Activated T-cell treated with anti-CD3 and anti-CD28 coated beads for 24 hours (primary cell): ENCODE measurements at regions not wholly inside any gene's neighbourhood (a gene's known extent, or its start where the extent isn't known, plus 50 kb on each side); places are given as distances from the start of the nearest gene placed in this dataset.
A peak's percentile ranks its signal among the peaks of the same experiment; 100 is the strongest.

Experiments
- DNase-seq: peaks from one replicate; pipeline ENCODE4 v3.0.0-alpha.2; 2020; ENCODE audit warnings: low read depth

GRCh38 chr4:38313175-38313574 lies 350.8 kb upstream of the KLF3 start:
- DNase-seq, result no peak

- DNase-seq, result no peak
These were observed 349.9 kb upstream of the KLF3 start for GRCh38 chr4:38313999-38314561.

GRCh38 chr4:38314663-38315062 lies 349.3 kb upstream of the KLF3 start:
- no peak for DNase-seq

- no peak for DNase-seq
These were observed 348.7 kb upstream of the KLF3 start for GRCh38 chr4:38315286-38315685.

GRCh38 chr4:38316045-38316444 lies 348.0 kb upstream of the KLF3 start:
- no peak for DNase-seq

GRCh38 chr4:38317041-38317674 lies 346.8 kb upstream of the KLF3 start:
- no peak for DNase-seq

GRCh38 chr4:38318737-38319455 lies 345.1 kb upstream of the KLF3 start:
- DNase-seq, result peak; percentile 61

GRCh38 chr4:38319456-38320342 lies 344.3 kb upstream of the KLF3 start:
- DNase-seq, result peak; percentile 90

- no peak for DNase-seq
These were observed 343.7 kb upstream of the KLF3 start for GRCh38 chr4:38320343-38320695.

- DNase-seq, result no peak
These were observed 343.2 kb upstream of the KLF3 start for GRCh38 chr4:38320833-38321232.

- no peak for DNase-seq
These were observed 341.3 kb upstream of the KLF3 start for GRCh38 chr4:38322714-38323113.

- DNase-seq, result no peak
These were observed 340.8 kb upstream of the KLF3 start for GRCh38 chr4:38323141-38323641.

- no peak for DNase-seq
These were observed 339.0 kb upstream of the KLF3 start for GRCh38 chr4:38324861-38325628.

GRCh38 chr4:38325629-38325913 lies 338.4 kb upstream of the KLF3 start:
- no peak for DNase-seq

GRCh38 chr4:38326499-38326898 lies 337.5 kb upstream of the KLF3 start:
- DNase-seq, result no peak

GRCh38 chr4:38327174-38327573 lies 336.8 kb upstream of the KLF3 start:
- no peak for DNase-seq

- DNase-seq, result no peak
These were observed 334.8 kb upstream of the KLF3 start for GRCh38 chr4:38328989-38329729.

- no peak for DNase-seq
These were observed 333.7 kb upstream of the KLF3 start for GRCh38 chr4:38330321-38330720.

GRCh38 chr4:38330936-38331335 lies 333.1 kb upstream of the KLF3 start:
- DNase-seq, result no peak

- DNase-seq, result no peak
These were observed 331.3 kb upstream of the KLF3 start for GRCh38 chr4:38332699-38333098.

GRCh38 chr4:38333219-38333618 lies 330.8 kb upstream of the KLF3 start:
- no peak for DNase-seq
